HG03442 (cell line): ENCODE measurements at regions not wholly inside any gene's neighbourhood (a gene's known extent, or its start where the extent isn't known, plus 50 kb on each side); places are given as distances from the start of the nearest gene placed in this dataset.
A peak's percentile ranks its signal among the peaks of the same experiment; 100 is the strongest.

Experiments
- ATAC-seq: cut with Tn5 transposase; IDR thresholded peaks from one replicate; pipeline ENCODE4 v1.9.1; 2021; ENCODE audit warnings: mild to moderate bottlenecking, moderate library complexity; ENCODE audit not compliant: unreplicated experiment

GRCh38 chr18:67301592-67301991 is 214.9 kb downstream of the DSEL start:
- ATAC-seq = no peak

DNA sequence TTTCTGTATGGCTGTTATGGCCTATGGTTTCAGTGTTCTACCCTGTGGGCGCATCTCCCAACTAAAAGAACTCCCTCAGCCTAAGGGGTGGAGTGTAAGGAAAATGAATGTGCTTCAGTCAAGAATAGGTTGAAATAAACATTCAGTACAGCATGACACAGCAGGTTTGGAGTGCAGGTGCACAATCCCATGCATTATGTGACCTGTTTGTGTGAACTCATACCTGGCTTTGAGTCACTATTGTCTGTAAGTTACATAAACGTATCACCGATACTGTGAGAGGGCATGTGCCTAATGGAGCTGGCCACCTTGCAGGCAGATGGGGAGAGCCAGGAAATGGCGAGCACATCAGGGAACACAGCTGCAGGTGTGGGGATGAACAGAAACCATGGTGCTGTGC is 216.0 kb downstream of the DSEL start:
- no peak for ATAC-seq

GRCh38 chr18:67292814-67293213 is 223.7 kb downstream of the DSEL start:
- ATAC-seq = no peak

GRCh38 chr18:67290421-67290820 is 226.1 kb downstream of the DSEL start:
- no peak for ATAC-seq

DNA sequence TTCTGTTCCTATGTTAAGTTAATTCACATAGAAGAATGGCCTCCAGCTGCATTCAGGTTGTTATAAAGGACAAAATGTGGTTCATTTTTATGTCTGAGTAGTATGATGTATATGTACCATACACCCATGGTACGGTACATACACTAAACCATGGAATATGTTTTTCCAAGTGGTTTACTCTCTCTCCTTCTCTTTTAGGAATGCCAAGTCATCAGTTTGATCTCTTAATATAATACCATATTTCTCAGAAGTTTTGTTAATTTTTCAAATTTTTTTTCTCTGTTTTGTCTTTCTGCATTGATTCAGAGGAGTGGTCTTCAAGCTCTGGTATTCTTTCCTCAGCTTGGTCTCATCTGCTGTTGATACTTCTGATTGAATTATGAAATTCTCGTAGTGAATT is 230.9 kb downstream of the DSEL start:
- ATAC-seq = no peak

DNA sequence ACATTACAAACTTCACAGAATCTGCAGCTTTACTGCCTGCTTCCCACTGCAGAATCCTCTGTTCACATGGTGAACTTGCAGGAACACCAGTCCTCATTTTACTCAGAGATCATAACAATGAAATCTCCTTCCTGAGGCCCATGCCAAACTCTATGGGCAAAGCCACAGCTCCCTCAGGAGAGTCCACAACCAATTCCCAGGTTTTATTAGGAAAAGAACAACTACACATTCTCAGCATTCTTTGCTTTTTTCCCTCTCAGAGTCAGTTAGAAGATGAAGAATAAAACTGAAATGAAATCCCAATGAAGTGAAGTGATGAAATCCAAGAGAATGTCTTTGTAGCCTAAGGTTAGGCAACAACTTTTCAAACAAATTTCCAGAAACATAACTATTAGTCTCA is 233.7 kb downstream of the DSEL start:
- ATAC-seq = no peak

GRCh38 chr18:67281746-67282145 is 234.8 kb downstream of the DSEL start:
- ATAC-seq = no peak

- ATAC-seq = no peak
These were observed 235.9 kb downstream of the DSEL start for GRCh38 chr18:67280486-67281242.

GRCh38 chr18:67279988-67280387 is 236.5 kb downstream of the DSEL start:
- no peak for ATAC-seq

- ATAC-seq = no peak
These were observed 237.5 kb downstream of the DSEL start for GRCh38 chr18:67278984-67279383.

GRCh38 chr18:67276638-67277037 is 239.9 kb downstream of the DSEL start:
- no peak for ATAC-seq

DNA sequence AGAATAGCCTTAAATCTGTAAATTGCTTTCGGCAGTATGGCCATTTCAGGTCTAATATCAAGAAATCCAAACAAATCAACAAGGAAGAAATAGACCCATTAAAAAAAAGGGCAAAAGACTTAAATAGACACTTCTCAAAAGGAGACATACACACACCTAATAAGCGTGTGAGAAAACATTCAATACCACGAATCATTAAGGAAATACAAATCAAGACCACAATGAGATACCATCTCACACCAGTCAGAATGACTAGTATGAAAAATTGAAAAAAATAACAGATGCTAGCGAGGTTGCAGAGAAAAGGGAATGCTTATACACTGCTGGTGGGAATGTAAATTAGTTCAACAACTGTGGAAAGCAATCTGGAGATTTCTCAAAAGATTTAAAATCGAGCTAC is 243.2 kb downstream of the DSEL start:
- ATAC-seq = no peak

DNA sequence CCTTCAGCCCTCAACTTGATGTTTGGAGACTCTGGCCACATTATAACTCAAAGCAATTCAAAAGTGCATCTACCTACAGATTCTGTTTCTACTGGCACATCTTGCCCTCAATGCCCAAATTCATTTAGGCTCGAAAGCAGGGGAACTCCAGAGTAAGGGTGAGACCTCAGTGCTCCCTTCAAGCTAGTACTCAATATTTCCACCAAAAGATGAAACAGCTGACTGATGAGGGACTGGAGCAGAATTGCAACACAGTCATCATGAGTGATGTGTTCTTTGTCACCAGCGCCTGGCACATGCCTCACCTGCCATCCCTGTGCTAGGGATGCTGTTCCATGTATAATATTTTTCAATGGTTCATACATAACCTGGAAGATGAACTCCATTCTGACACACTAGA is 247.3 kb downstream of the DSEL start:
- ATAC-seq = no peak

DNA sequence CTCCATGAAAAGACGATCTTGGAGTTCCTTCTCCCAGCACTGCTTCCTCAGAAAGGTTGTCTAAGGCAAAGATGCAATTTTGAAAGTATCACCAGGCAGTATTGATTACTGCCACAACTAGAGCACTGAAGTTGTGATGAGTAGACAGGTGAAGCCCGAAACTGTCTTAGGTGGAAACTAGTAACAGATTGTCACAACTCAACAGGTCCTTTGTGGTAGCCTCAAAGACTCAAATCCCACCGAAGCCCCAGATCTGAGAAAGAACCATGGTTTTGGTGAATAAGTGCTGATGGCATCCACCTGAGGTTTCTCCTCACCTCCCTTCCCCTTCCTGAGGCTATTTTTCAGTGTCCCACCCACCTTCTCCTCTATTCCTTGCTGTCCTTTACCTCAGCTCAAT is 248.0 kb downstream of the DSEL start:
- ATAC-seq = no peak

GRCh38 chr18:67266246-67267237 is 250.0 kb downstream of the DSEL start:
- no peak for ATAC-seq

DNA sequence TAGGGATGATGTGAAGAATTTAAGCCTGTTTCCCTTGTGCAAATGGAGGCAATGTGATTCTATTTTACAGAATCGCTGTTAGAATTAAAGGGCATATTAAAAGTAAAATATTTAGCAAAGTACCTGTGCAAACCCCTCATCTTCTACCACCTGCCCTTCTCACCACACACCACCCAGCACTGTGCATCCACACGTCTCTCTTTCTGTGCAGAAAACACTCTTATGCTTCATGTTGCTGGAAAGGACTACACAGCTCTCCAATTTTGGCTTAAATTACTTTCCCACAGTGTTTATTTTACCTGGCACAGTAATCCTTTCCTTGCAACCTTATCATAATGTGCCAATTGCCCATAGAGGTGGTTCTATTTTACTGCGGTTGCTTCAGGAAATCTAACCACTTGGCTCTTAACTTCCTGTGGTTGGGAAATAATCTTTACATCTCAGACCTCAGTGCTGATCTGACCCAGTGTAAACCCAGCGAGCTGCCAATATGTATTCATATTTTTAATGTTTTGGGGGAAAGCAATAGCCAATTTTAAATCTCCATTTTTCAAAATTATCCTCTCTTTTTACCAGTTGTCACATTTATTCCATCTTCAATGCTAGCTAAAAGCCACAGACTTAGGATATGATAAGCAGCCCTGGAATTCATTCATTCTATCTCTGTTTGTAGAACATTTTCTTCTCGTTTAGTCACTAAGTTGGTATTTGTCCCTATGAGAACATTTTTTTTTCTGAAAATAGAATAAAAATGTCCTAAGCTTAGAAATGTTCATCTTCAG is 250.9 kb downstream of the DSEL start:
- ATAC-seq = no peak

GRCh38 chr18:67261931-67262552 is 254.5 kb downstream of the DSEL start:
- peak; percentile 69 for ATAC-seq

GRCh38 chr18:67260841-67261240 is 255.7 kb downstream of the DSEL start:
- no peak for ATAC-seq

- no peak for ATAC-seq
These were observed 265.6 kb downstream of the DSEL start for GRCh38 chr18:67250776-67251424.
